Endodermal cell (in vitro differentiated cells): ENCODE measurements at regions not wholly inside any gene's neighbourhood (a gene's known extent, or its start where the extent isn't known, plus 50 kb on each side); places are given as distances from the start of the nearest gene placed in this dataset.

Experiments used
- DNase-seq: peaks from one replicate; pipeline ENCODE4 v3.0.0-alpha.2; 2017
- H3K27ac ChIP-seq: 2 replicates; pipeline ENCODE4 v1.5.1; 2013; ENCODE audit warnings: mild to moderate bottlenecking, low read depth, low read length, moderate library complexity
- H3K27me3 ChIP-seq: 2 replicates; pipeline ENCODE4 v1.6.1; 2013; ENCODE audit warnings: mild to moderate bottlenecking, low read length, moderate library complexity; ENCODE audit not compliant: insufficient read depth, control insufficient read depth, poor library complexity, severe bottlenecking
- H3K36me3 ChIP-seq: 2 replicates; pipeline ENCODE4 v1.7.0; 2013; ENCODE audit warnings: mild to moderate bottlenecking, low read length, moderate library complexity; ENCODE audit not compliant: control insufficient read depth, insufficient read depth
- H3K4me1 ChIP-seq: one replicate; pipeline ENCODE4 v1.7.0; 2013; ENCODE audit warnings: low read length; ENCODE audit not compliant: control insufficient read depth, insufficient read depth
- H3K4me3 ChIP-seq: 2 replicates; pipeline ENCODE4 v1.5.1; 2013; ENCODE audit warnings: mild to moderate bottlenecking, low read length, moderate library complexity
- H3K9ac ChIP-seq: 2 replicates; pipeline ENCODE4 v1.6.1; 2013; ENCODE audit warnings: mild to moderate bottlenecking, low read length, moderate library complexity; ENCODE audit not compliant: poor library complexity, severe bottlenecking; ENCODE audit errors: extremely low read depth
- H3K9me3 ChIP-seq: 2 replicates; pipeline ENCODE4 v1.6.1; 2013; ENCODE audit warnings: mild to moderate bottlenecking, low read length, moderate library complexity; ENCODE audit not compliant: control insufficient read depth
- H3K27ac Mint-ChIP-seq: 2 replicates; pipeline ENCODE4 v1.8.0; 2020; ENCODE audit warnings: mixed read lengths
- H3K27me3 Mint-ChIP-seq: 2 replicates; pipeline ENCODE4 v1.8.0; 2021; ENCODE audit warnings: mild to moderate bottlenecking, mixed read lengths; ENCODE audit not compliant: insufficient read depth
- H3K36me3 Mint-ChIP-seq: 2 replicates; pipeline ENCODE4 v1.8.0; 2020; ENCODE audit warnings: low read depth, mixed read lengths
- H3K4me1 Mint-ChIP-seq: 2 replicates; pipeline ENCODE4 v1.8.0; 2020; ENCODE audit warnings: mixed read lengths
- H3K4me3 Mint-ChIP-seq: 2 replicates; pipeline ENCODE4 v1.8.0; 2020; ENCODE audit warnings: mild to moderate bottlenecking, moderate library complexity, mixed read lengths
- H3K9me3 Mint-ChIP-seq: 2 replicates; pipeline ENCODE4 v1.8.0; 2020; ENCODE audit warnings: mild to moderate bottlenecking, mixed read lengths
- WGBS, 2 experiments: methylation state at CpG; one replicate each; pipeline versions ENCODE4 v1.1.5 to v1.1.7; 2013; ENCODE audit warnings: missing lambda C conversion rate in 2 of 2, mixed read lengths in 1 of 2; ENCODE audit not compliant: insufficient coverage in 1 of 2, insufficient read length in 1 of 2; 5-methylcytosine and 5-hydroxymethylcytosine counted together
- TF ChIP-seq, protein P1 (sequence below): fragments of 200-600 bp; sonication (generic); conservative IDR thresholded peaks from 2 replicates; pipeline ENCODE4 v1.5.0; 2021; ENCODE audit warnings: antibody characterized with exemption, mild to moderate bottlenecking

DNA sequence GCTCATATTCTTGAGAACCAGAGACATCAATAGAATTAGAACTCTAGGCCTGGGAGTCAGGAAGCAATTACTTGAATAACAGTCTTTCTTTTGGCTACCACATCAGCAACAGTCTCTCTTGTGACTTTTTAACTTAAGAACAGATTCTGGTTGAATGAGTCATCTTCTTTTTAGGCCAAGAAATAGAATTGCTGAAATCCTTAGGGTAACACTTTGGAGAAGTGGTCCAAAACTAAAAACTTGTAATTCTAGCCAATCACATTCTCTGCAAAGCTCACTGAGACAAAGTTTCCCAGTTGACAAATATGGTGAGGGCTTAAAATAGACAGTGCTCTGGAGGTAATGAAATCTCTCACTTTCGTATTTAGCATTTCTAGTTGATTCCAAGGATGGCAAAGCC lies 238.0 kb downstream of the SHOX2 start:
- Mint-ChIP-seq H3K9me3 (no peaks in the 10 kb centered on the region), H3K27me3 (no peaks in the 10 kb centered on the region), H3K36me3 (no peaks in the 10 kb centered on the region), H3K4me3 (no peak overlapping the region), H3K4me1 (peaks cover 11% of the 10 kb centered on the region), H3K27ac (no peak overlapping the region)
- no peaks in the 10 kb centered on the region for H3K36me3 ChIP-seq
- TF ChIP-seq, protein P1, sequence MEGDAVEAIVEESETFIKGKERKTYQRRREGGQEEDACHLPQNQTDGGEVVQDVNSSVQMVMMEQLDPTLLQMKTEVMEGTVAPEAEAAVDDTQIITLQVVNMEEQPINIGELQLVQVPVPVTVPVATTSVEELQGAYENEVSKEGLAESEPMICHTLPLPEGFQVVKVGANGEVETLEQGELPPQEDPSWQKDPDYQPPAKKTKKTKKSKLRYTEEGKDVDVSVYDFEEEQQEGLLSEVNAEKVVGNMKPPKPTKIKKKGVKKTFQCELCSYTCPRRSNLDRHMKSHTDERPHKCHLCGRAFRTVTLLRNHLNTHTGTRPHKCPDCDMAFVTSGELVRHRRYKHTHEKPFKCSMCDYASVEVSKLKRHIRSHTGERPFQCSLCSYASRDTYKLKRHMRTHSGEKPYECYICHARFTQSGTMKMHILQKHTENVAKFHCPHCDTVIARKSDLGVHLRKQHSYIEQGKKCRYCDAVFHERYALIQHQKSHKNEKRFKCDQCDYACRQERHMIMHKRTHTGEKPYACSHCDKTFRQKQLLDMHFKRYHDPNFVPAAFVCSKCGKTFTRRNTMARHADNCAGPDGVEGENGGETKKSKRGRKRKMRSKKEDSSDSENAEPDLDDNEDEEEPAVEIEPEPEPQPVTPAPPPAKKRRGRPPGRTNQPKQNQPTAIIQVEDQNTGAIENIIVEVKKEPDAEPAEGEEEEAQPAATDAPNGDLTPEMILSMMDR, result no peak
- H3K9ac ChIP-seq, result no peak overlapping the region
- no peak overlapping the region for H3K4me3 ChIP-seq
- H3K27ac ChIP-seq, result no peak overlapping the region
- 91% methylated on average over 1 of the region's 1 CpG; no CpG with 5 or more reads in 1 of the 2 experiments for WGBS, 2 experiments
- no peaks in the 10 kb centered on the region for H3K4me1 ChIP-seq
- no peaks in the 10 kb centered on the region for H3K27me3 ChIP-seq
- DNase-seq, result no peak
- no peaks in the 10 kb centered on the region for H3K9me3 ChIP-seq

DNA sequence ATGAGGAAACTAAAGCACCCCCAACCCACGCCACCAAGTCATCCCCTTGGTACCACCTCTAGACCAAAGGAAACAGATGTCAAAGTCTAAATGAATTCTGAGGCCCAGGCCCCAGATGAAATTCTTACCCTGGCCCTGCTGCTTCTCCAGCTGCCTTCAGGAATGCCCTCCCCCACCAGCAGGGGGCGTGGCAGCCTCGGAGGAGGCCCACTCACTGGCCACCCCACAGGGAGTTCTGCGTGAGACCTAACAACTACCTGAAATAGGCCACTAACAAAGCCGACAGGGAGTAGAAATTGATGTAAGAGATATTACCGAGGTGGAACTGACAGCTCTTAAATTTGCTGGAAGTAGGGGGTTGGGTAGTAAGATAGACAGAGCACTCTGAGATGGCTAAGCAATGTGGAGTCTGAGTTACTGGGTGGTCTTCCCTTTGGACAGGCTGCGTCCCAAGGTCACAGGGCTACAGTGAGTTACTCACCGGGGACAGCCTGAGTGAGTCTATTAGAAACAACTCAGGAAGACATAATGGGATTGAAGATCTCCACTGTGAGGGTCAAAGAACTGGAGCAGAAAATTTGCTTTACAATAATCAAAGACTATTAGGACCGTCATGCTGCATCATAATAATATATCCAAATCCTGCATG lies 240.7 kb downstream of the SHOX2 start:
- Histone ChIP-seq H3K9me3 (no peaks in the 10 kb centered on the region), H3K4me1 (no peaks in the 10 kb centered on the region), H3K36me3 (no peaks in the 10 kb centered on the region), H3K9ac (no peak overlapping the region), H3K4me3 (no peak overlapping the region), H3K27ac (no peak overlapping the region), H3K27me3 (no peaks in the 10 kb centered on the region)
- no peak overlapping the region for H3K27ac Mint-ChIP-seq
- WGBS, 2 experiments, result 66 to 72% methylated on average over 4 to 9 of the region's 9 CpGs
- TF ChIP-seq, protein P1, result peak; percentile 97
- H3K27me3 Mint-ChIP-seq, result no peaks in the 10 kb centered on the region
- no peaks in the 10 kb centered on the region for H3K36me3 Mint-ChIP-seq
- H3K4me3 Mint-ChIP-seq, result no peak overlapping the region
- peaks cover 10% of the 10 kb centered on the region for H3K4me1 Mint-ChIP-seq
- peak; percentile 93 for DNase-seq
- H3K9me3 Mint-ChIP-seq, result no peaks in the 10 kb centered on the region

DNA sequence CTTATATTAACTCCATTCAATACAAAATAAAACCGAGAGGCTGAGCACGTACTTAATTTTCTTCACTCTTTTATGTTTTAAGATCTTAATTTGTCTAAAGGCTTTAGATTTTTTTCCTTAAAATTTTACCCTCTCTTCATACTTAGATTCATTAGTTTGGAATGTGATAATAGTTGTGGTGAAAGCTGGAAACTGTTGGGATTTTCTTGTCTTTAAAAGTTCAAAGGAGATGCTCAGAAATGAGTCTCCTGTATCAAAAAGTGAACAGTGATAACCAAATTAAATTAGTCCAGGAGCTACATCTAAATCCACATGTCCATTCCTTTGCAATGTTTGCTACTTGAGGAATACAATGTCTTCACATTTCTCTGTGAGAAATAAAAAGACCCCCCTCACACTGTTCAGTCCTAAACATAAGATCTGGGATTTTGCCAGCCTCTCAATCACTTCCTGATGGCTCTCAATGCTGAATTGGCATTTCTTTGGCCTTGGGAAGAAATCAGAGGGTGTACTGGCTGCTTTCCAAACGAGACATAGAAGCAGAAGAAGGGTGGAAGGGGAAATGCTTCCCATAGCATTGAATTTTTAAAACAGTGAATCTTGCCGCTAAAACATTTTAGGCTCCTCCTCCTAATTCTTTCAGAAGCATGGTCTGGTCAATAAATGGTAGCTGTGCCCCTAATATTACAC lies 245.0 kb downstream of the SHOX2 start:
- no peaks in the 10 kb centered on the region for H3K27me3 ChIP-seq
- WGBS, 2 experiments, result 87 to 100% methylated on average over 1 to 4 of the region's 4 CpGs
- no peak overlapping the region for H3K9ac ChIP-seq

More for the DNA sequence above, 245.0 kb downstream of the SHOX2 start:
- no peak for DNase-seq
- Mint-ChIP-seq H3K4me3 (no peak overlapping the region), H3K4me1 (peaks cover 28% of the 10 kb centered on the region), H3K27me3 (no peaks in the 10 kb centered on the region), H3K36me3 (no peaks in the 10 kb centered on the region), H3K9me3 (no peaks in the 10 kb centered on the region), H3K27ac (no peak overlapping the region)
- H3K27ac ChIP-seq, result no peak overlapping the region
- no peaks in the 10 kb centered on the region for H3K4me1 ChIP-seq
- TF ChIP-seq, protein P1, result no peak
- no peaks in the 10 kb centered on the region for H3K36me3 ChIP-seq
- no peak overlapping the region for H3K4me3 ChIP-seq
- H3K9me3 ChIP-seq, result no peaks in the 10 kb centered on the region
